Neutrophil (primary cell): ENCODE measurements at regions not wholly inside any gene's neighbourhood (a gene's known extent, or its start where the extent isn't known, plus 50 kb on each side); places are given as distances from the start of the nearest gene placed in this dataset.
A peak's percentile ranks its signal among the peaks of the same experiment; 100 is the strongest.

Experiments used
- H3K27ac ChIP-seq: fragments of 200-600 bp; sonication (generic); 2 replicates; pipeline ENCODE4 v1.5.1; 2016; ENCODE audit warnings: mild to moderate bottlenecking, moderate library complexity
- H3K27me3 ChIP-seq: fragments of 200-600 bp; sonication (generic); 2 replicates; pipeline ENCODE4 v1.6.0; 2016; ENCODE audit warnings: mild to moderate bottlenecking
- H3K36me3 ChIP-seq: fragments of 200-600 bp; sonication (generic); 2 replicates; pipeline ENCODE4 v1.5.1; 2017
- H3K4me1 ChIP-seq, 2 experiments: fragments of 200-600 bp in 1 of 2; sonication (generic) in 1 of 2; 1 replicate in 1 of 2; 2 replicates in 1 of 2; pipeline versions ENCODE4 v1.5.1 to v1.6.1; 2013 to 2016; ENCODE audit warnings: low read depth in 1 of 2, low read length in 1 of 2, mild to moderate bottlenecking in 1 of 2, moderate library complexity in 1 of 2; ENCODE audit not compliant: control insufficient read depth in 1 of 2, insufficient read depth in 1 of 2
- H3K4me3 ChIP-seq, 2 experiments: fragments of 200-600 bp in 1 of 2; sonication (generic) in 1 of 2; 1 replicate in 1 of 2; 2 replicates in 1 of 2; pipeline ENCODE4 v1.5.1; 2013 to 2016; ENCODE audit warnings: low read depth in 1 of 2, low read length in 1 of 2, mild to moderate bottlenecking in 1 of 2, moderate library complexity in 1 of 2
- H3K9me3 ChIP-seq: fragments of 200-600 bp; sonication (generic); 2 replicates; pipeline ENCODE4 v1.5.1; 2016
- CTCF ChIP-seq: fragments of 200-600 bp; sonication (generic); IDR thresholded peaks from 2 replicates; pipeline ENCODE4 v1.5.1; 2016; ENCODE audit warnings: antibody characterized with exemption

- Histone ChIP-seq H3K4me3 (no peak overlapping the region), H3K4me1 (peaks cover 10 to 11% of the 10 kb centered on the region in 2 experiments), H3K27ac (no peak overlapping the region), H3K36me3 (no peaks in the 10 kb centered on the region), H3K27me3 (no peaks in the 10 kb centered on the region), H3K9me3 (no peaks in the 10 kb centered on the region)
- no peak for TF ChIP-seq CTCF
These were observed 321.8 kb downstream of the HS3ST3B1 start for GRCh38 chr17:14622615-14623101.

- TF ChIP-seq CTCF, result no peak
- H3K27ac ChIP-seq, result no peak overlapping the region
These were observed 321.1 kb downstream of the HS3ST3B1 start for GRCh38 chr17:14621826-14622614.

GRCh38 chr17:14619821-14620220 is 318.9 kb downstream of the HS3ST3B1 start:
- Histone ChIP-seq H3K36me3 (no peaks in the 10 kb centered on the region), H3K9me3 (no peaks in the 10 kb centered on the region), H3K27me3 (no peaks in the 10 kb centered on the region), H3K4me3 (no peak overlapping the region), H3K4me1 (peaks cover 10 to 11% of the 10 kb centered on the region in 2 experiments), H3K27ac (no peak overlapping the region)
- no peak for TF ChIP-seq CTCF

More at GRCh38 chr17:14621826-14622614, 321.1 kb downstream of the HS3ST3B1 start:
- H3K4me1 ChIP-seq, result peaks cover 10 to 11% of the 10 kb centered on the region in 2 experiments
- H3K9me3 ChIP-seq, result no peaks in the 10 kb centered on the region
- H3K36me3 ChIP-seq, result no peaks in the 10 kb centered on the region
- no peak overlapping the region for H3K4me3 ChIP-seq
- no peaks in the 10 kb centered on the region for H3K27me3 ChIP-seq

- H3K4me1 ChIP-seq, result peaks cover 3% of the 10 kb centered on the region in 2 experiments
- TF ChIP-seq CTCF, result no peak
- H3K27ac ChIP-seq, result no peak overlapping the region
- H3K4me3 ChIP-seq, result no peak overlapping the region
- H3K36me3 ChIP-seq, result no peaks in the 10 kb centered on the region
- no peaks in the 10 kb centered on the region for H3K9me3 ChIP-seq
- no peaks in the 10 kb centered on the region for H3K27me3 ChIP-seq
These were observed 315.6 kb downstream of the HS3ST3B1 start for GRCh38 chr17:14616528-14616927.

GRCh38 chr17:14605267-14605599 is 304.4 kb downstream of the HS3ST3B1 start:
- no peaks in the 10 kb centered on the region for H3K9me3 ChIP-seq
- H3K36me3 ChIP-seq, result no peaks in the 10 kb centered on the region
- no peaks in the 10 kb centered on the region for H3K27me3 ChIP-seq
- H3K4me1 ChIP-seq, result peaks cover 10 to 14% of the 10 kb centered on the region in 2 experiments
- TF ChIP-seq CTCF, result no peak
- peak overlapping the region; percentile 64 for H3K27ac ChIP-seq
- peak overlapping the region in 1 of 2 experiments; percentile 40 for H3K4me3 ChIP-seq
